ENCODE measurements at regions not wholly inside any gene's neighbourhood (a gene's known extent, or its start where the extent isn't known, plus 50 kb on each side); places are given as distances from the start of the nearest gene placed in this dataset.

DNA sequence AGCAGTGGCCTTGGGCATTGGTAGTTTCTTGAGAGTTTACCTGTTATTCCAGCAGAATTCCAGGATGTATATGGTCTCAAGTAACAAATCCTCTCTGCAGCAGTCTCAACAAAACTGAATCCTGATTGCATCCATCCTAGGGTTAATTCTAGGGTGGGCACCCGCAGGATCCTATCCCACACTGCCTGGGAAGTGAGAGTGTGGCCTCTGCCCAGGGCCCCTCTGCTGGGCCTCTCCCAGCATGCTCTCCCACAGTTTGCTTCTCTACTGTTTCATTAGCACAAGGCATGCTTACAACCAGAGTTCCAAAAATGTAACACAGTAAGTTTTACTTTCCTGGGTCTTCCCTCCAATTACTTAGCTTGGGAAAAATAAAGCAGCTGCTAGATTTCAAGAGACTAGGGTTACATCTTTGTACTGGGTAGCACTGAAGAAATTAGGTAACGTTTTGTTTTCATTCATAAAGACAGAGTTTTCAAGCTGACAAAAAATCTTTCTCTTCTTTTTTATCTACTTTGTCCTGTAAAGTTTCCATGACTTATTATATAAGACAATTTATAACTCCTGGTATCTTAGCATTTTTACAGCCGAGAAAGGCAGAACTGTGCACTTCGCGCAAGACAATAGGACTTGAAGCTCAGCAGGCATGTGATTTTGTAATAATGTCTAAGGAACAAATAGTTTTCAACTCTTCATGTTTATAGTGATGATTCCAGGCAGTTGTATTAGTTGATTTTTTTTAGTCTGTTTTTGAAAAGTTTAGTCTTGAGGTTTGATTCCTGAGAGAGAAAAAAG lies 131.2 kb upstream of the PCDH18 start:
- no peaks in the 10 kb centered on the region for H3K9me1 ChIP-seq (replicated peaks; ENCODE audit: control insufficient read depth, extremely low read depth, insufficient read depth, low read length)
- H3K9me3 ChIP-seq (replicated peaks; ENCODE audit: control insufficient read depth, insufficient read depth, low read length): no peaks in the 10 kb centered on the region
- H3K4me1 ChIP-seq (ENCODE audit: control insufficient read depth, extremely low read depth, insufficient read depth, low read length): peaks cover 11% of the 10 kb centered on the region
- dilution Hi-C loops (cut with MboI; ENCODE audit: extremely low pct_ligation_motif_present, low sequenced_read_pairs): no loop called here
- TF ChIP-seq, protein P1, sequence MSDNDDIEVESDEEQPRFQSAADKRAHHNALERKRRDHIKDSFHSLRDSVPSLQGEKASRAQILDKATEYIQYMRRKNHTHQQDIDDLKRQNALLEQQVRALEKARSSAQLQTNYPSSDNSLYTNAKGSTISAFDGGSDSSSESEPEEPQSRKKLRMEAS (IDR thresholded peaks at IDR 0.05; ENCODE audit: insufficient read depth, insufficient read length): no peak
- TF ChIP-seq EZH2 (IDR thresholded peaks at IDR 0.05; ENCODE audit: borderline replicate concordance, low read depth, low read length, severe bottlenecking) (no peak), GATA2 (IDR thresholded peaks at IDR 0.05; ENCODE audit: insufficient read depth, insufficient read length, low read depth, low read length) (no peak), POLR2AphosphoS5 (IDR thresholded peaks at IDR 0.05; ENCODE audit: insufficient read depth, low read depth, low read length) (no peak), FOS (IDR thresholded peaks at IDR 0.05; ENCODE audit: borderline replicate concordance, insufficient read depth, low read length) (no peak), MYC (IDR thresholded peaks at IDR 0.05; ENCODE audit: low read depth, low read length) (no peak), JUN (IDR thresholded peaks at IDR 0.05; ENCODE audit: borderline replicate concordance, insufficient read depth, insufficient read length, low read depth) (no peak), POLR2A (IDR thresholded peaks at IDR 0.05; ENCODE audit: low read depth, low read length) (no peak)
- TF ChIP-seq, protein P2, sequence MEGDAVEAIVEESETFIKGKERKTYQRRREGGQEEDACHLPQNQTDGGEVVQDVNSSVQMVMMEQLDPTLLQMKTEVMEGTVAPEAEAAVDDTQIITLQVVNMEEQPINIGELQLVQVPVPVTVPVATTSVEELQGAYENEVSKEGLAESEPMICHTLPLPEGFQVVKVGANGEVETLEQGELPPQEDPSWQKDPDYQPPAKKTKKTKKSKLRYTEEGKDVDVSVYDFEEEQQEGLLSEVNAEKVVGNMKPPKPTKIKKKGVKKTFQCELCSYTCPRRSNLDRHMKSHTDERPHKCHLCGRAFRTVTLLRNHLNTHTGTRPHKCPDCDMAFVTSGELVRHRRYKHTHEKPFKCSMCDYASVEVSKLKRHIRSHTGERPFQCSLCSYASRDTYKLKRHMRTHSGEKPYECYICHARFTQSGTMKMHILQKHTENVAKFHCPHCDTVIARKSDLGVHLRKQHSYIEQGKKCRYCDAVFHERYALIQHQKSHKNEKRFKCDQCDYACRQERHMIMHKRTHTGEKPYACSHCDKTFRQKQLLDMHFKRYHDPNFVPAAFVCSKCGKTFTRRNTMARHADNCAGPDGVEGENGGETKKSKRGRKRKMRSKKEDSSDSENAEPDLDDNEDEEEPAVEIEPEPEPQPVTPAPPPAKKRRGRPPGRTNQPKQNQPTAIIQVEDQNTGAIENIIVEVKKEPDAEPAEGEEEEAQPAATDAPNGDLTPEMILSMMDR (IDR thresholded peaks at IDR 0.05; ENCODE audit: extremely low read depth in 1 of 2, insufficient read depth in 1 of 2, low read depth in 1 of 2, low read length in 2 of 2): no peak
- peak overlapping the region; percentile 82 for H2AFZ ChIP-seq (ENCODE audit: low read depth, low read length)
- intact Hi-C loops (cut with micrococcal nuclease): loop anchor here (5.0 kb wide), 1 partner anchor 131 kb away; the partner anchor contains the start of gene PCDH18
- H3K4me3 ChIP-seq (replicated peaks in 1 of 3; ENCODE audit: insufficient read depth in 1 of 3, low read depth in 1 of 3, low read length in 3 of 3): no peak overlapping the region
- no peaks in the 10 kb centered on the region for H3K79me2 ChIP-seq (ENCODE audit: control insufficient read depth, insufficient read depth, low read length)
- H3K36me3 ChIP-seq (ENCODE audit: control insufficient read depth in 2 of 2, extremely low read depth in 1 of 2, insufficient read depth in 2 of 2, low read length in 2 of 2): no peaks in the 10 kb centered on the region
- no peaks in the 10 kb centered on the region for H4K20me1 ChIP-seq (replicated peaks; ENCODE audit: control insufficient read depth, extremely low read depth, insufficient read depth, low read length)
- H3K9ac ChIP-seq (replicated peaks; ENCODE audit: extremely low read depth, insufficient read depth, low read length): no peak overlapping the region
- DNase-seq (ENCODE audit: low read depth, low spot score) (no peak), FAIRE-seq (peak; percentile 28)
- POLR2A ChIA-PET: no interaction called here
- peak overlapping the region; percentile 3 for H3K27ac ChIP-seq (ENCODE audit: insufficient read depth, low read depth, low read length)
- no peaks in the 10 kb centered on the region for H3K27me3 ChIP-seq (ENCODE audit: control insufficient read depth in 2 of 2, insufficient read depth in 2 of 2, low read length in 2 of 2)
- H3K4me2 ChIP-seq (ENCODE audit: insufficient read depth, low read length): peak overlapping the region; percentile 45
- CTCF ChIA-PET: no interaction called here
- no TSS peak for BruUV-seq (replicated peaks)

Data from endothelial cell of umbilical vein (primary cell).